ENCODE measurements at regions not wholly inside any gene's neighbourhood (a gene's known extent, or its start where the extent isn't known, plus 50 kb on each side); places are given as distances from the start of the nearest gene placed in this dataset.

GRCh38 chr3:95401693-95402092 lies 1338.8 kb downstream of the NSUN3 start:
- TF ChIP-seq, protein P1, sequence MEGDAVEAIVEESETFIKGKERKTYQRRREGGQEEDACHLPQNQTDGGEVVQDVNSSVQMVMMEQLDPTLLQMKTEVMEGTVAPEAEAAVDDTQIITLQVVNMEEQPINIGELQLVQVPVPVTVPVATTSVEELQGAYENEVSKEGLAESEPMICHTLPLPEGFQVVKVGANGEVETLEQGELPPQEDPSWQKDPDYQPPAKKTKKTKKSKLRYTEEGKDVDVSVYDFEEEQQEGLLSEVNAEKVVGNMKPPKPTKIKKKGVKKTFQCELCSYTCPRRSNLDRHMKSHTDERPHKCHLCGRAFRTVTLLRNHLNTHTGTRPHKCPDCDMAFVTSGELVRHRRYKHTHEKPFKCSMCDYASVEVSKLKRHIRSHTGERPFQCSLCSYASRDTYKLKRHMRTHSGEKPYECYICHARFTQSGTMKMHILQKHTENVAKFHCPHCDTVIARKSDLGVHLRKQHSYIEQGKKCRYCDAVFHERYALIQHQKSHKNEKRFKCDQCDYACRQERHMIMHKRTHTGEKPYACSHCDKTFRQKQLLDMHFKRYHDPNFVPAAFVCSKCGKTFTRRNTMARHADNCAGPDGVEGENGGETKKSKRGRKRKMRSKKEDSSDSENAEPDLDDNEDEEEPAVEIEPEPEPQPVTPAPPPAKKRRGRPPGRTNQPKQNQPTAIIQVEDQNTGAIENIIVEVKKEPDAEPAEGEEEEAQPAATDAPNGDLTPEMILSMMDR (IDR thresholded peaks at IDR 0.05) = no peak
- no peak for TF ChIP-seq POLR2A (IDR thresholded peaks at IDR 0.05)
